ENCODE measurements at regions not wholly inside any gene's neighbourhood (a gene's known extent, or its start where the extent isn't known, plus 50 kb on each side); places are given as distances from the start of the nearest gene placed in this dataset.

GRCh38 chr6:133768656-133769295 is 120.1 kb upstream of the TCF21 start (continued):
- TF ChIP-seq USF2 (IDR thresholded peaks at IDR 0.05; ENCODE audit: low read depth, low read length) (no peak), USF2 (CRISPR knock-in tag; IDR thresholded peaks at IDR 0.05; ENCODE audit: borderline replicate concordance) (no peak)

GRCh38 chr6:133769463-133769862 is 119.5 kb upstream of the TCF21 start:
- POLR2A ChIA-PET, result no interaction called here
- no peak overlapping the region for H3K27ac ChIP-seq (ENCODE audit: extremely low read length, insufficient read depth, low read length)
- no peak overlapping the region for H3K4me3 ChIP-seq (replicated peaks in 1 of 3; ENCODE audit: insufficient read depth in 1 of 3, low read depth in 2 of 3, low read length in 3 of 3)
- BruUV-seq (replicated peaks), result no TSS peak
- DNase-seq (ENCODE audit: low spot score), result no peak
- no peaks in the 10 kb centered on the region for H3K9me3 ChIP-seq (ENCODE audit: low read length)
- no peak for FAIRE-seq
- H3K4me2 ChIP-seq (ENCODE audit: low read depth, low read length), result no peak overlapping the region
- 0% methylated on average over 1 of the region's 1 CpG for WGBS (ENCODE audit: low lambda C conversion rate)
- no peak overlapping the region for H2AFZ ChIP-seq (ENCODE audit: low read length)
- no peak overlapping the region for H3K9ac ChIP-seq (ENCODE audit: insufficient read depth, low read depth, low read length)
- no peaks in the 10 kb centered on the region for H3K79me2 ChIP-seq (ENCODE audit: insufficient read depth, low read length)
- H3K27me3 ChIP-seq (ENCODE audit: control insufficient read depth in 1 of 2, insufficient read depth in 2 of 2, low read length in 2 of 2), result no peaks in the 10 kb centered on the region
- in situ Hi-C loops (cut with HindIII; ENCODE audit: extremely low pct_ligation_motif_present, low pct_unique_long_range_greater_than_20kb), result no loop called here
- H3K4me1 ChIP-seq (ENCODE audit: insufficient read depth, low read length), result no peaks in the 10 kb centered on the region
- intact Hi-C loops (cut with micrococcal nuclease; ENCODE audit: unreplicated experiment), result no loop called here
- no peak for ATAC-seq
- CTCF ChIA-PET (ENCODE audit: low intra/inter-chr PET ratio, low total read pairs), result no interaction called here
- H3K36me3 ChIP-seq (replicated peaks in 1 of 2; ENCODE audit: control insufficient read depth in 1 of 2, insufficient read depth in 2 of 2, low read length in 2 of 2), result no peaks in the 10 kb centered on the region
- H4K20me1 ChIP-seq (ENCODE audit: insufficient read depth, low read length), result no peaks in the 10 kb centered on the region
- no peak for TF ChIP-seq MEIS2 (CRISPR knock-in tag; IDR thresholded peaks at IDR 0.05)
- no peak for TF ChIP-seq ATF4 (CRISPR knock-in tag; IDR thresholded peaks at IDR 0.05)
- TF ChIP-seq ZNF777 (CRISPR knock-in tag; IDR thresholded peaks at IDR 0.05), result no peak
- TF ChIP-seq SP1 (IDR thresholded peaks at IDR 0.05), result no peak
- no peak for TF ChIP-seq SP1 (CRISPR knock-in tag; IDR thresholded peaks at IDR 0.05)
- no peak for TF ChIP-seq ATF3 (CRISPR knock-in tag; IDR thresholded peaks at IDR 0.05)
- TF ChIP-seq GMEB1 (CRISPR knock-in tag; IDR thresholded peaks at IDR 0.05; ENCODE audit: borderline replicate concordance), result no peak
- no peak for TF ChIP-seq ZNF280B (CRISPR knock-in tag; IDR thresholded peaks at IDR 0.05; ENCODE audit: borderline replicate concordance)
- TF ChIP-seq REST (IDR thresholded peaks at IDR 0.05; ENCODE audit: borderline replicate concordance in 1 of 2, low read depth in 1 of 2, low read length in 2 of 2), result no peak
